ENCODE measurements at regions not wholly inside any gene's neighbourhood (a gene's known extent, or its start where the extent isn't known, plus 50 kb on each side); places are given as distances from the start of the nearest gene placed in this dataset.

- no peak for DNase-seq (ENCODE audit: low spot score)
- H3K4me1 ChIP-seq, result no peaks in the 10 kb centered on the region
- no peak for TF ChIP-seq CTCF (IDR thresholded peaks at IDR 0.05)
- H3K4me3 ChIP-seq, result no peak overlapping the region
- no peaks in the 10 kb centered on the region for H3K27me3 ChIP-seq
- no peak overlapping the region for H3K27ac ChIP-seq
- no peaks in the 10 kb centered on the region for H3K36me3 ChIP-seq
- H3K9me3 ChIP-seq, result no peaks in the 10 kb centered on the region
Measured at GRCh38 chr5:28575368-28575767, 1537.0 kb upstream of the CDH9 start.

- Histone ChIP-seq H3K9me3 (no peaks in the 10 kb centered on the region), H3K36me3 (no peaks in the 10 kb centered on the region), H3K4me3 (no peak overlapping the region), H3K4me1 (no peaks in the 10 kb centered on the region), H3K27me3 (no peaks in the 10 kb centered on the region), H3K27ac (no peak overlapping the region)
- TF ChIP-seq CTCF (IDR thresholded peaks at IDR 0.05), result no peak
- no peak for DNase-seq (ENCODE audit: low spot score)
Measured at GRCh38 chr5:28574606-28575005, 1536.2 kb upstream of the CDH9 start.

GRCh38 chr5:28567048-28567447 is 1528.7 kb upstream of the CDH9 start:
- Histone ChIP-seq H3K4me1 (no peaks in the 10 kb centered on the region), H3K4me3 (no peak overlapping the region), H3K27me3 (no peaks in the 10 kb centered on the region), H3K27ac (no peak overlapping the region), H3K9me3 (peaks cover 0 to 10% of the 10 kb centered on the region in 2 donors), H3K36me3 (no peaks in the 10 kb centered on the region)
- DNase-seq (ENCODE audit: low spot score), result no peak
- TF ChIP-seq CTCF (IDR thresholded peaks at IDR 0.05), result no peak

- TF ChIP-seq CTCF (IDR thresholded peaks at IDR 0.05), result no peak
Measured at GRCh38 chr5:28561522-28561921, 1523.1 kb upstream of the CDH9 start.

GRCh38 chr5:28558196-28558595 is 1519.8 kb upstream of the CDH9 start:
- no peak for DNase-seq (ENCODE audit: low spot score)
- TF ChIP-seq CTCF (IDR thresholded peaks at IDR 0.05), result no peak
- H3K36me3 ChIP-seq, result no peaks in the 10 kb centered on the region
- H3K9me3 ChIP-seq, result peaks cover 0 to 11% of the 10 kb centered on the region in 2 donors
- no peak overlapping the region for H3K4me3 ChIP-seq
- H3K27me3 ChIP-seq, result no peaks in the 10 kb centered on the region
- H3K4me1 ChIP-seq, result no peaks in the 10 kb centered on the region
- no peak overlapping the region for H3K27ac ChIP-seq

More at GRCh38 chr5:28561522-28561921, 1523.1 kb upstream of the CDH9 start:
- Histone ChIP-seq H3K4me3 (no peak overlapping the region), H3K9me3 (peaks cover 0 to 11% of the 10 kb centered on the region in 2 donors), H3K36me3 (no peaks in the 10 kb centered on the region), H3K27ac (no peak overlapping the region), H3K27me3 (no peaks in the 10 kb centered on the region), H3K4me1 (no peaks in the 10 kb centered on the region)
- no peak for DNase-seq (ENCODE audit: low spot score)

- Histone ChIP-seq H3K4me1 (no peaks in the 10 kb centered on the region), H3K4me3 (no peak overlapping the region), H3K27me3 (no peaks in the 10 kb centered on the region), H3K9me3 (peaks cover 0 to 8% of the 10 kb centered on the region in 2 donors), H3K27ac (no peak overlapping the region), H3K36me3 (no peaks in the 10 kb centered on the region)
- no peak for DNase-seq (ENCODE audit: low spot score)
- no peak for TF ChIP-seq CTCF (IDR thresholded peaks at IDR 0.05)
Measured at GRCh38 chr5:28557114-28557513, 1518.7 kb upstream of the CDH9 start.
